ENCODE measurements at regions not wholly inside any gene's neighbourhood (a gene's known extent, or its start where the extent isn't known, plus 50 kb on each side); places are given as distances from the start of the nearest gene placed in this dataset.

DNA sequence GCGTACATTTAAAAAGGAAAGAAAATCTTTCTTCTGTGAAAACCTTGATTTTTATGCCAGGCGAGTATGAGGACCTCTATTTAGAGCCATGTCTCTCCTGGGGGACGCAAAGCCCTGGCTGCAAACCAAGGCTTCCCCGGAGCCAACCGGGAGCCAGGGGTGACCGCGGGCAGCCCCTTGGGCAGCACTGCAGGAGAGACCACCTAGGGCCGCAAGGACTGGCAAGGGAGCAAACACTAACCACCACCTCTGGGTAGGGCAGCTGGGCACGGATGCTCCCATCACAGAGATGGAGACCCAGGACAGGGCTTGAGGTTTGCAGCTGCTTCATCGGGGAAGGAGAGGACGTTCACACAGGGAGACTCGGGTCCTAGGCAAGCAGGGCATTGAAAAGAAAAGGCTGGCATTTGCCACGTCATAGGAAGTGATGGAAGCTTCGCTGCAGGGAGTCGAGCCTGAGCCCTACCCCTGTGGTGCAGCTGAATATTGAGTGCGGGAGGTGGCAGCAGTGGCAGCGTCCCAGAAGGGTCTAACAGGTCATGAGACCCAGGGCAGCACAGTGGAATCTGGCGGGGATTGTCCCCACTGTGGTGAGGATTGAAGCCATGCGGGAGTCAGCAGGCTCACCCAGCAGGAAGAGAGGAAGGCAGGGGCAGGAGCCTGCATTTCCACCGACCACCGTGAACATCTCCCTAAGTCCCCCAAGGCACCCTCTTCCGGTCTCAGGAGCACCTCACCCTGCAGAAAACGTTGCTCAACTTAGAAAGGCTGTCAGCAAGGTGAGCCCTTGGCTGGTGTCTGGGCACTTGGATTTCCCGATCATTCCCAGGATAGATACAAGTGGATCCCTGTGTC, 156.2 kb upstream of the CST7 start:
- in situ Hi-C loops (cut with HindIII; ENCODE audit: low sequenced_read_pairs), result no loop called here
- TF ChIP-seq, protein P1, sequence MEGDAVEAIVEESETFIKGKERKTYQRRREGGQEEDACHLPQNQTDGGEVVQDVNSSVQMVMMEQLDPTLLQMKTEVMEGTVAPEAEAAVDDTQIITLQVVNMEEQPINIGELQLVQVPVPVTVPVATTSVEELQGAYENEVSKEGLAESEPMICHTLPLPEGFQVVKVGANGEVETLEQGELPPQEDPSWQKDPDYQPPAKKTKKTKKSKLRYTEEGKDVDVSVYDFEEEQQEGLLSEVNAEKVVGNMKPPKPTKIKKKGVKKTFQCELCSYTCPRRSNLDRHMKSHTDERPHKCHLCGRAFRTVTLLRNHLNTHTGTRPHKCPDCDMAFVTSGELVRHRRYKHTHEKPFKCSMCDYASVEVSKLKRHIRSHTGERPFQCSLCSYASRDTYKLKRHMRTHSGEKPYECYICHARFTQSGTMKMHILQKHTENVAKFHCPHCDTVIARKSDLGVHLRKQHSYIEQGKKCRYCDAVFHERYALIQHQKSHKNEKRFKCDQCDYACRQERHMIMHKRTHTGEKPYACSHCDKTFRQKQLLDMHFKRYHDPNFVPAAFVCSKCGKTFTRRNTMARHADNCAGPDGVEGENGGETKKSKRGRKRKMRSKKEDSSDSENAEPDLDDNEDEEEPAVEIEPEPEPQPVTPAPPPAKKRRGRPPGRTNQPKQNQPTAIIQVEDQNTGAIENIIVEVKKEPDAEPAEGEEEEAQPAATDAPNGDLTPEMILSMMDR (IDR thresholded peaks at IDR 0.05; ENCODE audit: low read depth, low read length, missing control alignments), result no peak
- DNase-seq (ENCODE audit: low read depth), result no peak
- H3K4me3 ChIP-seq (ENCODE audit: low read depth, low read length), result no peak overlapping the region

- TF ChIP-seq, protein P1 (IDR thresholded peaks at IDR 0.05; ENCODE audit: low read depth, low read length, missing control alignments), result peak; percentile 22
- DNase-seq (ENCODE audit: low read depth), result peak; percentile 65
- in situ Hi-C loops (cut with HindIII; ENCODE audit: low sequenced_read_pairs), result no loop called here
- H3K4me3 ChIP-seq (ENCODE audit: low read depth, low read length), result no peak overlapping the region
Observed at GRCh38 chr20:24795436-24795835, 153.6 kb upstream of the CST7 start.

DNA sequence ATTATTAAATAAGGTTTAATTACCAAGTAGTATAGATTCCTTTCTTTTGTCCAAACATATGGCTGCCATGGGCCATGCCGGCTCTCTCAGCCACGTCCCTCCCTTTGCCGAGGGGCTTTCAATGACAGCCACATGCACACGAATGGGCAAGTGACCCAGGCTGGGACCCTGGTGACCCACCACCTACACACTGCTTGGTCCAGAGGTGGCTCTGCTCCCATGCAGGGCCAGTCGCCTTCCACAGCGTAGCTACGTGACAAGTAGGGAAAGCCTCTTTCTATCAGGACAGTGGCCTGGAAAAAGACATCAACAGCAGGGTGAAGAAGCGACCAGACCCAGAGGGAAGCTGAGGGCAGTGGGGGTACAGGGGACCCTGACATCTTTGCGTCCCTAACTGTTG, 152.8 kb upstream of the CST7 start:
- H3K4me3 ChIP-seq (ENCODE audit: low read depth, low read length), result no peak overlapping the region
- TF ChIP-seq, protein P1 (IDR thresholded peaks at IDR 0.05; ENCODE audit: low read depth, low read length, missing control alignments), result no peak
- DNase-seq (ENCODE audit: low read depth), result no peak
- in situ Hi-C loops (cut with HindIII; ENCODE audit: low sequenced_read_pairs), result no loop called here

- no peak for DNase-seq (ENCODE audit: low read depth)
- in situ Hi-C loops (cut with HindIII; ENCODE audit: low sequenced_read_pairs), result no loop called here
- TF ChIP-seq, protein P1 (IDR thresholded peaks at IDR 0.05; ENCODE audit: low read depth, low read length, missing control alignments), result no peak
- no peak overlapping the region for H3K4me3 ChIP-seq (ENCODE audit: low read depth, low read length)
Observed at GRCh38 chr20:24797113-24797512, 152.0 kb upstream of the CST7 start.

GRCh38 chr20:24797745-24798655, 151.1 kb upstream of the CST7 start:
- in situ Hi-C loops (cut with HindIII; ENCODE audit: low sequenced_read_pairs), result no loop called here

More at GRCh38 chr20:24797745-24798655, 151.1 kb upstream of the CST7 start:
- DNase-seq (ENCODE audit: low read depth), result no peak
- H3K4me3 ChIP-seq (ENCODE audit: low read depth, low read length), result no peak overlapping the region
- TF ChIP-seq, protein P1 (IDR thresholded peaks at IDR 0.05; ENCODE audit: low read depth, low read length, missing control alignments), result no peak
